ENCODE measurements at regions not wholly inside any gene's neighbourhood (a gene's known extent, or its start where the extent isn't known, plus 50 kb on each side); places are given as distances from the start of the nearest gene placed in this dataset.

GRCh38 chr5:88979244-88979643, 96.3 kb upstream of the MEF2C start:
- no peak for DNase-seq (ENCODE audit: low spot score)

GRCh38 chr5:88976914-88977313, 93.9 kb upstream of the MEF2C start:
- no peak for DNase-seq (ENCODE audit: low spot score)

- no peak for DNase-seq (ENCODE audit: low spot score)
Observed at GRCh38 chr5:88967633-88968585, 84.9 kb upstream of the MEF2C start.

DNA sequence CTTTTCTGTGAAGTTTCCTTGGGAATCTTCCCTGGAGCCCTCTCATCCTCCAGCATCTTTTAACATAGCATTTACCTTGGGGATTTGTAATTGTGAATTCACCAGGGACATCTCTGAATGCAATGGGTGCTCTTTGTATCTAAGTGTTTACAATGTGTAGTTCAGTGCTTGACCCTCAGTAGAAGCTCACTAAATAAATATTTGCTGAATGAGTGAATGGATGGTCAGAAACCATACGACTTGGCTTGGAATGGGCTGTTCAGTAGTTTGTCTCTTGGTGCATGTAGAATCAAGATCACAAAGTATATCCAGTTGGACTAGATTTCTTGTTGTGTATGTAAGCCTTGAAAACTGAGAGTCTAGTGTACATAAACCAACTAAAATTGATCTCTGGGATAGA, 81.8 kb upstream of the MEF2C start:
- no peak for DNase-seq (ENCODE audit: low spot score)

GRCh38 chr5:88957013-88957412, 74.0 kb upstream of the MEF2C start:
- no peak for DNase-seq (ENCODE audit: low spot score)

DNA sequence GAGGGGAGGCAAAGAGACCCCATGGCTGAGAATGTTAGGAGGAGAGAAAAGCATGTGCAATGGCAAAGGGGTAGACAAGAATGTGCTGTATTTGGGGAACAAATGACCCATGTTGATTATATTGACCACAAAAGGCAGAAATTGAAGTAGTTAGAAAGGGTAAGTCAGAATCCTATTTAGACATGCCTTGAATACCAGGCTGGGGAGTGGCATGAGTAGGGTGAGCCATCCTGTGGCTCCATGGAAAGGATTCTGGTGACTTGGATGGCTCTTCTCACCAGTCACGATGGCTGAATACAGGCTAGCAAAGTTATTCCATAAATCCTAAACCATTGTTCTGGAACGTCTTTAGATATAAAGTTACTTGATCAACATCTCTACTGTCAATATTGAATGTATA, 73.4 kb upstream of the MEF2C start:
- DNase-seq (ENCODE audit: low spot score), result no peak

GRCh38 chr5:88955403-88955802, 72.4 kb upstream of the MEF2C start:
- DNase-seq (ENCODE audit: low spot score), result no peak

- no peak for DNase-seq (ENCODE audit: low spot score)
Observed at GRCh38 chr5:88954511-88954910, 71.5 kb upstream of the MEF2C start.

DNA sequence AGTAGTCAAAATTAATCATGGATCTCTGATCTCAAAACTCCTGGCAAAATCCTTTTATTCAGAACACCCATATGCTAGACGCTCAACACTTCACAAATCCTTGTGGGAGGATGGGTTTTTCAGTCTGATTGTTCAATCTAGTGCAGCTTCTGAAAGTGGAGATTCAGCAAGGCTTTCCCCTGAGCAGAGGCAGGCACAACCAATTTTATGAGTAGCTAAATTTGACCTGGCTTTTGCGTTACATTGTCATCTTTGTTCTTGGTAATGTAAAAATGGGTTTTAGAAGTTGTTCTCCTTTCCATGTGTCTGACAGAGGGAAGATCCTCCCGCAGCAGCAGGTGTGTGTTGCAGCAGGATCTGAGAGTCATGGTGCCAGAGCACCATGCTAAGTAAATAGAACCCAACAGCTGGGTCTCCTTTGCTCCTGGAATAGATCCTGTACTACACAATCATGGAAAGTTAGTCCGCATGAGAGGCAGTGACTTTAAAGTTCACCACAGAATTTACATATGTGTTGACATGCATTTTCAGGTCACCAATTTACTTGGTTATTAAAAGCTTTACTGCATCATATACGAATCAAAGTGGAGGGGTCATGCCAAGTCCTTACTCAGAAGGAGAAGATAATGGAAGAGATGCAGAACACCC, 70.1 kb upstream of the MEF2C start:
- DNase-seq (ENCODE audit: low spot score), result no peak

- no peak for DNase-seq (ENCODE audit: low spot score)
Observed at GRCh38 chr5:88952344-88952743, 69.4 kb upstream of the MEF2C start.

GRCh38 chr5:88951457-88951856, 68.5 kb upstream of the MEF2C start:
- no peak for DNase-seq (ENCODE audit: low spot score)

DNA sequence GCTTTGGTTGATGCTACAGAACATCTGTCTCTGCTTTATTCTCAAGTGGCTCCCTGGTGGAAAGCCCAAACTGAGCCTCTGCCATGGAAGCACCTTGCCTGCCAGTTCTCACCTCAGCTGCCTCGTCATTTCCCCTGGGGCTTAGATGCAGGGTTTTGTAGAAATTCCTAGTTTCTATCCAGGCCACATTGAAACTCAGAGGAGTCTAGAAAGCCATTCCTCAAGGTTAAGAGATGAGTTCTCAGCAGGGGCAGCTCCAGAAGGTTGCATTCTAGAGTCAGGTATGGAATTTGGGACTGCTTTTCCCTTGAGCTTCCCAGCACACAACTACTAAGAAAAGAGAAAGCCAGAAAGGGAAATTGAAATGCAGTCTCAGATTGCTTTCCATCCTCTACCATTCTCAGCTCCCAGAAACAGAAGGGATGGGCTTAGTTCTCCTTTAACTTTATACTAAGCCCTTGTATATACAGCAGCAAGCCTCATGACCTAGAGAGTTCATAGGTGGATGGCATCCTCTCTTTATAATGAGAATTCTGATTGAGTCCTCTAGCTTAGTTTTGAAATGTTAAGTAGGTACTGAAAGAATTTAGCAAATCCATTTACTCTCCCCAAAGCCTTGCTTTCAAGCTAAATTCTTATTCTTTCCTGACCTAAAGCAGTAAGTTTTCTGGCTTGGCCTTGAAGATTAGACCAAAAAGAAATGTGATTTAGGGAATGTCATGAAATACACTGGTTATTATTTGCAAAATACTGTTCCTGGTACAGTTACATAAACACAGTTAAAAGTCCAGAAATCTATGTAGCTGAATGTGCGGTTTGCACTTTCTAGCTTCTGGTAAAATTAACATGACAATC, 66.0 kb upstream of the MEF2C start:
- DNase-seq (ENCODE audit: low spot score), result no peak

- peak; percentile 17 for DNase-seq (ENCODE audit: low spot score)
Observed at GRCh38 chr5:88944751-88945531, 62.0 kb upstream of the MEF2C start.

GRCh38 chr5:88941581-88941980, 58.6 kb upstream of the MEF2C start:
- DNase-seq (ENCODE audit: low spot score), result peak; percentile 31

- DNase-seq (ENCODE audit: low spot score), result peak; percentile 26
Observed at GRCh38 chr5:88940713-88941112, 57.7 kb upstream of the MEF2C start.

GRCh38 chr5:88939300-88939699, 56.3 kb upstream of the MEF2C start:
- DNase-seq (ENCODE audit: low spot score), result no peak

DNA sequence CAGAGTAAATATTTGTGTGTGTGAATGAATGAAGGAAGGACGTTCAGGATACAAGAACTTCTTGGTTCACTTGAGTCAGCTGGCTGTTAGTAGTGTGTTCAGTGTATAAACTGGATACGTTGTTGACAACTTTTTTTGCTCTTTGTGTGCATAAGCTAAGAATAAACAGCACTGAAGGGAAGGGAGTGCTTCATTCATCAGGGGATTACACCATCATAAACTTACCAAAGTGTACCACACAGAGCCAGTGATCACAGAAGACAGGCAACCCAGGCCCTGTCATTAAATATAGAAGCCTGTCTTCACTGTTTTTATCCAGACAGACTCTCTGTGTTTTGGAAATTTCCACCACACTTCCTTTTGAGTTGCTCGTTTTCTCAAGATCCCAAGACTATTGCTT, 55.5 kb upstream of the MEF2C start:
- DNase-seq (ENCODE audit: low spot score), result no peak

DNA sequence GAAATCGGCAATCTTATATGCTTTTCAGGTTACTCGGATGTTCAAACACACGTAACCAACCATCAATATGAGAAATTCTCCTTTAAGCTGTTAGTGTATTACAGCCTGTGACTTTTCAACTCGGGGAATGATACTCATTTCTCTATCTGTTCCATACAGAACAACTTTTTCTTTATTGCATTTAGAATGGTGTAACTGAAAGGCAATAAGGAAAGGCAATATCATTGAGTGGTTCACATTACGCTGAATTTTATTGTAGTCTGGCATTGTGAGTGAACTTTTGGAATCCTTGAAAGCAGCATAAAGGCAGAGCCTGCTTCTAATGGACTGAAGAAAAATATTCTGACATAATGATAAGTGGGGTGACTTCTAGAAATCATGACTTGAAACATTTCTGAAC, 54.4 kb upstream of the MEF2C start:
- no peak for DNase-seq (ENCODE audit: low spot score)

- no peak for DNase-seq (ENCODE audit: low spot score)
Observed at GRCh38 chr5:88934439-88934838, 51.5 kb upstream of the MEF2C start.
